ENCODE measurements at regions not wholly inside any gene's neighbourhood (a gene's known extent, or its start where the extent isn't known, plus 50 kb on each side); places are given as distances from the start of the nearest gene placed in this dataset.

DNA sequence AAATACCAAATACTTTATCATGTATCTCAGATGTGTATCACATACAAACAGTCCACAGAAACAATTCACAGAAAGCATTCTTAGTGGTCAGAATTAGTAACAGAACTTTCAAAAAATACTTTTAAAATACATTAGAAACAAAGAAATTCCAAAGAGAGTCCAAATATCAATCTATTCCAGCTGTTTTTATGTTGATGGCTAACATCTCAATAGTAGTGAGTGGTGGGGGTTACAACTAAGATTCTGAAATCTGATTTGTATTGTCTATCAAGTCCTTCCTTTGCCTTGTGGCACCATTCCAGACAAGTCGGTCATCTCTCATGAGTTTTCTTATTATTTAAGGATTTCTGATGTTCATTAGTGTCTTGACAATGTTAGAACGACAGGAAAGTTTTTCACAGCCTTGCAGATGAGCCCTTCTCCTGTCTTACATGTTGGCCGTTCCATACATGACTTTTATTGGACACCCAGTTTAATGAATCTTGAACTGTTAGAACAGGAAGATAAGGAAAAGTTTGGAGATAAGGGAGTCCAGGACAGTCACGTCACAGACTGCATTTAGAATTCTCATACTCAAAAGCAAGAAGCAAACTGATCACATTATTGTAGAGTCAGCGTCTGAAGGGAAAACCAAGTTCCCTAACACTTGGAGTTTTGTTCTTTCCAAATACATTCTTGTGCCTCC is 410.3 kb downstream of the PID1 start:
- no peak for DNase-seq

DNA sequence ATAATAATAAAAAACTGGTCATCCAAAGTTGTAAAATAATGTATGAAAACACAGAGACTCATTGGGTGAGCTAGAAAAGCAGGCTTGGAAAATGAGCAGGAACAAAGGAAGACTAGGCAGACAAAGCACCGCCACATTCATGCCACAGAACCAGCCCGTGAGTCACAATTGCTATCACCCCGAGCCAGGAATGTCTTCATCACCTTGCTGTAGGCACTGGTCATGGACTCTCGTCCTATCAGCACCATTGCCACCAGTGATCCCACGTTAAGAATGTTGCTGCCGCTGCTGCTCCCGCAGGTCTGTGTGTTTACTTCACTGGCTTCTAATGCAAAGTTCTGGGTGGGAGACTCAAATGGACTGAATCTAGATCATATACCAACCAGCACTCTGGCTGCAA is 417.9 kb downstream of the PID1 start:
- peak; percentile 89 for DNase-seq

DNA sequence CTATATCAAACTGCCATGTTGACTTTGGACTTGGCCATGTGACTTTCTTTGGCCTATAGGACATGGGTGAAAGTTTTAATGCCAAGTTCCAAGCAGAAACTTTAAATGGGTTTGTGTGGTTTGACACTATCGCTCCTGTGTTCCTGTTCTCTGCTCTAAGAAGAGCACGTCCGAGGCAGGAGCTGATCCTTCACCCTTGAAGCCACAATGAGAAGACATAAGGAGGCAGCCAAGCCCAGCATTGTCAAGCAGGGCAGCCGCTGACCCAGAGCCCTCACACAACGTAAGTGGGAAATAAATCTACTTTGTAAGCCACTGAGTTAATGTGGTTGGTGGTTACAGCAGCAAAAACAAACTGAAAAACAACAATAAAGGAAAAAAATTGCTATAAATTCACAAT is 422.4 kb downstream of the PID1 start:
- no peak for DNase-seq

DNA sequence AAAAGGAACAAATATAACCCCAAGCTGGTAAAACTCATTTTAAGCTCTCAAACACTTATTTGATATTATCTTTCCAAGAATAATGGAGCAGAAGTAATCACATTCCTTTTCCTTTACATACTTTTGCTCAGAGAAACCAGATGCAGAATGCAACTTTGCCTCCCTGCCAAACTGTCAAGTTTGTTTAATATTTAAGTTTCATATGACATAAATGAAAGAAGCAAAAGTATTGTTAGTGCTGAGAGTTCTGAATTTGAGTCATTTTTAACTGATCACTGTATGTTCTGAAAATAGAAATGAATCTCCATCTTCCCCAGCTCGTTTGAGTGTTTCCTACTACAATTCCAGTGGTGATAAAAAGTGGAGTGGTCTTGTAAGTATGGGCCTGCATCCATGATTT is 423.4 kb downstream of the PID1 start:
- no peak for DNase-seq

DNA sequence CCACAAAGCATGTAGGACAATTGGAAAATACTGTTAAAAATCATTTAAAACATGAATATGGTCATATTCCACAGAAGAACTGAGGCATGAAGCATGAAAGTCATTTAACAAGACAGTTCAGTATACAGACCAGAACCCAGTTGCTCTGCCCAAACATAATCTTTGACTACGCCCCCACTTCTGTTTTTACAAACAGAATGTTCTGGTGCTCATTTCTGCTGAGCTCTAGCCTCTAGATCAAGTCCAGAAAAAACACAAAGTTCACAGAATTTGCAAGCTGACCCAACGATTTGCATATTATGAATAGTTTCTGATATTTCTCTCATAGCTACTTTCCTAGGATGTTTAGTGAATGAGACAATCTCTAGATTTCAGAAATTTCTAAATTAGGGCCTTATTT is 424.9 kb downstream of the PID1 start:
- no peak for DNase-seq

DNA sequence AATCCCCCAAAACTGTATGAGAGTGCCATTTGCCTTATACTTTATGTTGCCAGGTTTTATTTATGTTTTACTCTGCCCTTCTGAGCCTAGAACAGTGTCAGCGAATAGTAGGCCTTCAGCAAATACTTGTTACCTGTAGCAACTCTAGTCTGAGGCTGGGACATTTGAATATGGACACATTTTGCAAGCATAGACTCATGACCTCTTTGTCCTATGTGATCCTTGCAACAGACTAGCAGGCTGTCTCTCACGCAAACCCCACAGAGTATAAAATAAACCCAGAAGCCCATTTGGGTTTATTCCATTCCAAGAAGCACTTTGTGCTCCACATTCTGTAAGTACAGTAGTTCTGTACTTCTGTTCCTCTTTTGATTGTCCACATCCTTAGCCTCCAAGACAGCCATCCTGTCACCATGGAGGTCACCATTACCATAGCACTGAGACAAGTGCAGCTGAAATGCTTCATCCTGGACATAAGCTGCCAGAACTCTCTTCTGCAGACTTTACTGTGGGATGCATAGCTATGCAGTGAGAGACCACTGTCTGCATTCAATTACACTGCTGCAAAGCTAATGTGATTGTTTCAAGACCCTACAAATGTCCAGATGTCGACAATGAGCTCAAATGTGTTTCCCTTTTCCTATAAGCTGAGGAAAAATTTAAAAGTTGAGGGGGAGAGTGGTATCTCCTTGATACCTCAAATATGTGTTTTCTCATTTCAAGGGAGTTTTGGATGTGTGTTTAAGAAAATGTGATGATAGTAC is 425.7 kb downstream of the PID1 start:
- no peak for DNase-seq

DNA sequence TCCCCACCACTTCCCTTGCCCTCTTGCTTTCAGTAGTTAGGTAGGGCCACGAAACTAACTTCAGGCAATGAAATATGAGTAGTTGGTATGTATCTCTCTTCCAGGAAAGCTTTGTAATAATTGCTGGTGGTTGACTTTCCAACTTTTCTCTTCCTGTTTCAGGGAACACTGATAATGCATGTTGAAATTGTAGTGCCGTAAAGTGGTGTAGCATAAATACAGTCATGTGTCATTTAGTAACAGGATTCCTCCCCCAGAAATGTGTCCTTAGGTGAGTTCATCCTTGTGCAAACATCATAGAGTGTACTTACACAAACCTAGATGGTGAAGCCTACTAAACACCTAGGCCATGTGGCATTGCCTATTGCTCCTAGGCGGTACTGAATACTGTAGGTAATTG is 429.2 kb downstream of the PID1 start:
- no peak for DNase-seq

DNA sequence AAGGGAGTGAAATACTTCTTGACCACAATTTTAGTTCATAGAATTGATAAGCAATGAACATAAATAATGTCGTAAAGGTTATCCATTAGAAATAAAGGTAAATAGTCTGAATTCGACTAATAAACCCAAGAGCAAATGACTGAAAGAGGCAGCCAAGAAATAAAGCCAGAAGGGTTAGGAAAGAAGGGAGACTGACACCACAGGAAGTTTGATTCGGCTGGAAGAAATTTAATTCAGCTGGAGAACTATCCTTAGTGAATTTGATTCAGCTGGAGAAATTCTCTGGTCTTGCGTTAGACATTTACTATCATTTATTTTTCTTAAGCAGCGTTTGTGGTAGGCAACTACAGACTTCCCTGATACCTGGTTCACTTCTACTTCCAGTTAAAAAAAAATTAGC is 429.6 kb downstream of the PID1 start:
- DNase-seq = no peak

DNA sequence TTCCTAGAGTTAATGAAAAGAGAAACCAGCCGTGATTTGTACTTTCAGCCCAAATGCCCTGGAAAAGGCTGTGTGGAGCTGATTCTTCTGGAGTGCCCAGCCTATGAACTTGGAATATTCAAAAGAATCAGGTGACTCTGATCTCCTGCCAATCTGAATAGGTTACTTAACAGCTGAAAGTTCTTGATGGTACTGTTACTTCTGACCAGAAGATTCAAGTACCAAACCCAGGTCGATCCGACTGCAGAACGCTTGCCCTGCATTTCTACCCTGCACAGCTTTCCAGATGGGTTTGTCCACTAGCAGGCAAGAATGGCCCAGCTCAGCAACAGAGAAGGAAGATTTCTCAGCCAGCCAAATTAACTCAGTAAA is 430.4 kb downstream of the PID1 start:
- DNase-seq = no peak

DNA sequence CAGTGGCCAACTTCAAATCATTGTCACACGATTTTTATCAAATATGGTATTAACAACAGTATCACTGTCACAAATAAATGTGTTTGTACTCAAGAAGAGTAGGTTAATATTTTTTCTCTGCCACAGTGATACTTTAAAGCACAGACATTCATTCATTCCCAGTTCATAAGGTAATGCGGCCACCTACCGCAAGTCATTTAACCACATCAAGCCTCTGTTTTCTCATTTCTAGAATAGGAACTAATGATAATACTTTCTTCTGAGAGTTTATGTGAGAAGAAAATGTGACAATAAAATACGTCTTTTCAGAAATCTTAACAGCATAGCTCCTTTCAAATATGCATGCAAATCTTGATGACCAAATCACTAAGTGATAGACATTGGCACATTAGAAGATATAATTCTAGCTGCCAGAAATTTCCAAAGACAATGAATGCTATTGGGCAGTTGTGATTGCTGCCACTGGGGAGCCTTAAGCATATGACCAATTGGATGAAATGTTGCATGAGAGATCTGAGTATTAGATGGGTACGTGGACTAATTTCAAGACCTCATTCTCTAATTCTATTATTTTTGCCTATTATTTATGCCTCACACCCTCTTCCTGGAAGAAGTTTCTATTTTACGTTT is 430.9 kb downstream of the PID1 start:
- DNase-seq = no peak

DNA sequence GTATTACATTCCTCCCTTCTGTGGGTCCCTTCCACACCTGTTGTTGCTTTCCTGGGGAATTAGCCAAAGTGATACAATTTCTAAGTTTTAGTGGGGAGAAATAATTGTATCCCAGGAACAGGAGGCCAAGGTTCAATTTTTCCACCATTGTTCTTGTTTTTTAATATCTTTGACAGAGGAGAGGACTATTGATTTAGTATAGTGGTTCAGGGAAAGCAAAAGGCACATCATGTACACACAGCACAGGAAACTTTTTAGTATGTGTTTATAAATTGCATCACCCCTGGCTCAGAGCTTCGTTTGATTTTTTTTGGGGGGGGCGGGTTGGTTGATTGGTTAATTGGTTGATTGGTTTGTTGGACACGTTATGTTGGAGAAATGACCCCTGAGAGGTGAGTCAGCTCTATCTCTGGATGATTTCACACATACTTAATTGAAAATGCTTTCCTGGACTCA is 431.6 kb downstream of the PID1 start:
- DNase-seq = no peak

DNA sequence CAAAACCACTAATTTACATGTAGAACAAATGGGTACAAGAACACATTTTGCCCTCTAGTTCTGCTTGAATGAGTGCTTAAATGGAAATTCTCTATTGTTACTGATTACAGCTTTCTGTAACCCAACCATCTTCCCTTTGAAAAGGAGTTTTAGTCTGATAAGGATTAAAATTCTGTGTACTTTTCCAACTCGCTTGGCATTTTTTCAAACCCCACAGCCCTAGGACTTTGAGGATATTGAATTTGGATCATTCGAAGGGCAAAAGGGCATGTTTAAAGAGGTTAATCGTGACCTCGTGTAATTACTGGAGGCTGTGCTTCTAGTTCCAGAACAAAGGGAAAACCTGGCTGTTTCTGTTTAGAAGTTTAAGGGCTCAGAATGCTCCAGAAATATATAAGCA is 432.3 kb downstream of the PID1 start:
- DNase-seq = no peak

DNA sequence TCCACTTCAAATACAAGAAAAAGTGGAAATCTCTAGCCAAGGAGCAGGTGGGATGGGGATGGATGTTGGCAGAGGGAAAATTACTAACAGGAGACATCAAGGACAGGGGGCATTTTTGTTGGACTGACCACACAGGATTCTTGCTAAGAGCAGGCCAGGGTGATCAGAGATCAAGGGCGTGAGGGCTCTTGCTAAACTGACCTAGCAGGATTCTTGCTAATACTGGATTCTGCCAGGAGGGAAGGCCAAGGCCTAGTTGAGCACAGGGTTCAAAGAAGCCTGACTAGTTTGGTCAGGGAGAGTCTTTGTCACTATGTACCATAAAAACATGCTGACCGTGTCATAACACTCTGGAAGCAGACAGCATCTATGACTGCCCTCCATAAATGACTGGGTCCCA is 442.7 kb downstream of the PID1 start:
- DNase-seq = peak; percentile 61

DNA sequence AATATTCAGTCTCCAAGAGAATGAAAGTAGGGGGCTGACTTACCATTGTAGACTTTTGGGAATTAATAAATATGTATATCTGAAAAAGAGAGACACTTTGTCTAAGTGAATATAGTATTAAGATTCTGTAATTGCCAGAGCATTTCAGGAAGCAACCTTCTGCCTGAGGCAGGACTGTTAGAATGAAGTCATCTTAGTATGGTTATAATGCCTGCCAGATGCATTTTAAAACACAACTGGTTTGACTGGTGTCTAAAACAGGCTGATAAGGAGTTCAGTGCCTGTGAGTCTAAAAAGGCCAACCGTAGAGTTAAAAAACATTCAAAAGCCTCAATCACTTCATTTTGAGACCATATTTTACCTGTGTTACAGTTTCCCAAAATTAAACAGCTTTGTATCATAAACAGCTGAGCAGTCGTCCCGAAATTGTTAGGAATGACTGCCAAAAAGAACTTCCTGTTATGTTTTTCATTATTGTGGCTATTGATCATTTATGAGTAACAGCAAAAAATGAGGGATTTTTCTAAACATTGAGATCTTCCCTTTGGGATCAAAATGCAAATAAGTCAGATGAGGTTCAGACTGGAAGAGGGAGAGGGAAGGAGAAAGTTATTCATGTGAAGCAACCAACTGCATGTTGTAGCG is 443.9 kb downstream of the PID1 start:
- no peak for DNase-seq

DNA sequence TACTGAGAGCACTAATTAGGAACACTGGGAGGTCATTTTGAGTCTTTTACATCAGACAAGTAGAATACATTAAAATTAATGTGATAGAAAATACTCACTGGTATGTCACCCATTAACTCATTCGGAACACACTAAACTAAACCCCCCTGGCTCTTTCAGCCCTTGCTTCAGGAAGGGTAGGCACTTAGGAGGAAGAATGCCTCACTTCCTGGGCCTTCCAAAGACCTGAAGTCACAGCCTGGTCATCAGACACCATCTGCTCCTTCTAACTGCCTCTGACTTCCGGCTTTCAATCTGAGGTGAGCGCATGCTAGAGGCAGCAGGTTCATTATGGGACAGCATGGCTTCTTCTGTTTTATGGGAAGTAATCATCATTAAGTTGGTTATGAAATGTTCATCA is 451.4 kb downstream of the PID1 start:
- DNase-seq = no peak

DNA sequence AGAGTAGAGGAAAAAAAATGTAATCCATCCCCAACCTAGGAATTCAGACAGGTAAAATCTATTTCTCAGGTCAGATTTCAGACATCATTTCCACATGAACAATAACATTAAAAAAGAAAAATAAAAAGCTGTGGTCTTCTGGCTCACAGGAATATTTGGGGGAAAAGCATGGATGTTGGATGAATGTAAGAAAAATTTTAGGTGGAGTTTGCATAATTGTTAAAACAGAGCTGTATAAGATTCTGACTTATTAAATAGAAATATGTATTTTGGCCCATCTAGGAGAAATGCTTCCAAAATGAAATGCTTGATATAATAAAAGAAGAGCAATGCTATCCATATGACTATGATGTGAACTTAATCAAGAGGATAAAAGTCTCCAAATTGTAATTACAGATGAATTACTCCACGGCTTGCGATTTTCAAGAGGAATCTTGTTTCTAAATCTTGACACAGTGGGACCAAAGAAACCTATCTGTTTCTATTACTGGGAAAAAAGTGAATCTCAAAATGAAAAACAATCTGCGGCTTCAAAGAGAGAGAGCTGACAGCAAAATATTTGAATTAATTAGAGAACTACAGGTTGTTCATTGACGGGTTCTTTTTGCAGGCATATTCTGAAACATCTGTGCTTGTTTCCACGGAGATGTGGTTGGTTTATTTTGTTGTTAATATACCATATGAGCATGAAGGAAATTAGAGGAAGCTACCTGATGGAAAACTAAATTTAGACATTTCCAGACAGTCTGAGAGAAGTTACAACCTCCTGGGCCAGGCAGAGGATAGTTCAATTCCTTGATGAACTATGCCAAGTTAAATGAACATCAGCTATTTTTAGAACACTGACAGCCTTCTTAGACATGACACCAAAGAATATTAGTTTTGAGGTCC is 468.7 kb downstream of the PID1 start:
- no peak for DNase-seq

DNA sequence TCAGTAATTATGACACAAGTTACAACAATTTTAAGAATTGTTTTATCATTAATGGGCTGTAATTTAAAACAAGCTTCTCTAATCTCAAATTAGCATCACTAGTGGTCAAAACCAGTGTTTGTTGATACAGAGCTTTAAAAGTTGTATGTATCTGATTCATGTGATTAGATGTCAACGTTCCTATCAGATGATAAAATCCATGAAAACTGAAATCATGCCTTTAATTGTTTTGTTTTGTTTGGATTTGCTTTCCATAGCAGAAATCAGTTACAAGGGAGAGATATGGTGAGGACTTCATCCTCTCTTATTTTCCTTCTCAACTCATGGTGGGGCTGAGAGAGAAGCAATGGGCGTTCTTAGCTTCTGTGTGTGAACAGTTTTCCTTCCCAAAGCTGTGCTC is 469.6 kb downstream of the PID1 start:
- no peak for DNase-seq

DNA sequence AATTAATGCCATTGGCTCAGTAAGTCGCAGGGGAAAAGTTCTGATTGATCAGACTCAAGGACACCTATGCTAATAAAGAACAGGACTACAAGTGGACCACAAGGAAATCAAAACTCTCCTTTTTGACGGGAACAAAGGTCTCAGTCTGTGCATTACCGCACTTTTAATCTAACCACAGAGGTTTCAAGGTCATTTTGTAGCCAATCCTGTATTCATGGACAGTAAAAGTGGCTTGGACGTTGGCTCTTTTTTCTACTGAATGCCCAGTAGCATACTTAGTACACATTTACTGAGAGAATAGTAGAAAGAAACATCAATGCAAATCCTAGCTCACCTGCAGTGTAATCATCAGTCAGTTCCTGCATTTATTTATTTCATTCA is 471.9 kb downstream of the PID1 start:
- no peak for DNase-seq

DNA sequence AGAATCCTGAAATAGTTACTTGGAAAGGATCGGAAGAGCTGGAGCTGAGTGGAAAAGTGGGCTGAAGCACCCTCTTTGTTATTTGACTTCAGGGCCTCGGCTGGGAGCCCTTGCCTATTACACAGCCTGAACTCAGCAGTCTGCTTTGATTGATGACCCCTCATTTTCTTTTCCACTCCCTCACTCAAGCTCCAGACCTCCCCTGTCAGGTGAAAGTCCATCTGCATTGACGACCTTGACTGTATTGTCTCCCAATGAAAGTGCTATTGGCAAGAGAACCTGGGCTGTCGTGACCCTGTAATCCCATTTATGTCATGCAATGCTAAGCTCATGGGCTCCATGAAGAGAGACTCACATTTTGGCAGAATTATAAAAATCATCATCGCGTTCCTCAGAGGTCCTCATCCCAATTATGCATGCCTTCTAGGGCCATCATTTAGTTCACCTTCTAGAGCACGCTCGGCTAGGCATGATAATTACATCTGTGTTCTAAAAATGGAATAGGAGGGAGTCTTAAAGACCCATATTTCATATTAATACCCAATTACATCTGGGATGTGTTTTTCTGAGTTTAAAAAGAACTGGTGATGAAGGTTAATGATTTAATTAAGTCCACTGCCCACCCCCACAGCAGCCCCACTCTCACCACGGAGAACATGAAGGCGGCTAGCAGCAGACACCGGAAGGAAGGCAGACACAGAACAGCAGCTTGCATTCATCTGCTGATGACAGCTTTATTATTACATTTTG is 472.5 kb downstream of the PID1 start:
- no peak for DNase-seq

DNA sequence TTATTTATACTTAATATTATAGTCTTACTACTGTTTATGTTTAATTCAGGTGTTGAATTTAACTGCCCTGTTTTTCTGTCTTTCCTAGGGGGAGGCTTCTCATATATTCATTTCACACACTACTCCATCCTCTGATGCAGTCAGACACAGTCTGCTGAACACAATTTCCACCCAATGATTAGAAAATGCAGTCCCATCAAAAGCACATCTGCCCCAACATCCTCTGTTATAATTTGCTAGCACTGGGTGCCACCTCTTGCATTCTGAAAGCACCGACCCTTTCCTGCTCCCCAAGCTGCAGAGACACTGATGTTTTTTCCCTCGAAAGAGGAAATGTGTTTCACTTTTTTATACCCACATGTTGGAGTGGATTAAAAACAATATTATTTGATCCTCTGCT is 474.7 kb downstream of the PID1 start:
- DNase-seq = no peak

DNA sequence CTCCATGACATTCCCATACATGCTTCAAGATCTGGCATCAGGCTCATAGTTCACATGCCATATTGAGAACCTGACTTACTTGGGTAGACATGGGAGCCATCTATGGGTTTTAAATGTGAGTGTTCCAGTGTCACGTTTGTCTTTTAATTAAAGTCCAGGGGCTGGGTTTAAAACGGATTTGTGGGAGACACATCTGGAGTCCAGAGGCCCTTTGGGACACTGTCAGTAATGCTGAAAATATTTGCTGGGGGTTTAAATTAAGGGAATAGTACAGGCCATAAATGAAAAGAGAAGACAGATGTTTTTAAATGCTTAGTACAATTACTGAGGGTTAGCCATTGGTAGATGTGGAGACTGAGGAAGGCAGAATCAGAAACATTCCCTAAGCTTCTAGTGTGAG is 478.0 kb downstream of the PID1 start:
- DNase-seq = no peak

DNA sequence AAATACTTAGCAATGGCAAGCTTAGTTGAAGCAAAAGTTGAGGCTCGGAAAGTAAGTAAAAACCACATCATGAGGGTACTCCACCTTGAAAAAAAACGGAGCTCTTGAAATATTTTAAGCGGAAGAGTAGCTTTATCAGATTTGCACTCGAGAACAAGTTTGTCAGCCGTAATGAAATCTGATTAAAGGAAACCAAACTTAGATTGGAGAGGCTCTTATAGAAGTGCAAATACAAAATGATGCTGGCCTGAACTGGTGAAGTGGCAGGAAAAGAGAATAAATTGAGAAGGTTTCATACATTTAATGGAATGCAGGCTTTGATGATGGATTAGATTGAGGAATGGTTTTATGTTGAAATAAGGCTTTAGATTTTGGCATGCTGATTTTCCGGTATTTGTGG is 484.2 kb downstream of the PID1 start:
- no peak for DNase-seq

Data from islet precursor cell (in vitro differentiated cells).